ENCODE measurements at regions not wholly inside any gene's neighbourhood (a gene's known extent, or its start where the extent isn't known, plus 50 kb on each side); places are given as distances from the start of the nearest gene placed in this dataset.
"Not testable (repeated sequence)": the region's sequence is repeated elsewhere in the genome, so short reads cannot be mapped to it uniquely, and the experiment has no call there.

DNA sequence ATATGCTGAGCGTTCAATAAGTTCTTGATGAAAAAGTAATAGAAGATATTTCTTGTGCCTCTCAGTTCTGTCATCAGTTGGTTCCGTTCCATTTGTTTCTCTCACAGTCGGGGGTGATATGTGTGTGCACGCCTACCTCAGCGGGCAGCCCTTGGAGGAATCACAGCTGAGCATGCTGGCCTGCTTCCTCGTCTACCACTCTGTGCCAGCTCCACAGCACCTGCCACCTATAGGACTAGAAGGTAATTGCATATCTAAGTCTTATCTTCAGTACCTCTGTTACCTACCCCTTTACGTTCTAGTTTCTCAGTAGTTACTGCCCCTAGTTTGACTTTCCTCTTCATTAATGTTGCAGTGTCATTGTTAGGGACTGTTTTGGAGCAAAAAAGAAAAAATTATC, 171.7 kb upstream of the PLGLB1 start:
- in situ Hi-C loops (cut with HindIII; ENCODE audit: low sequenced_read_pairs); DNase-seq (ENCODE audit: low read depth); H3K4me3 ChIP-seq (ENCODE audit: low read depth, low read length): not testable (repeated sequence)

DNA sequence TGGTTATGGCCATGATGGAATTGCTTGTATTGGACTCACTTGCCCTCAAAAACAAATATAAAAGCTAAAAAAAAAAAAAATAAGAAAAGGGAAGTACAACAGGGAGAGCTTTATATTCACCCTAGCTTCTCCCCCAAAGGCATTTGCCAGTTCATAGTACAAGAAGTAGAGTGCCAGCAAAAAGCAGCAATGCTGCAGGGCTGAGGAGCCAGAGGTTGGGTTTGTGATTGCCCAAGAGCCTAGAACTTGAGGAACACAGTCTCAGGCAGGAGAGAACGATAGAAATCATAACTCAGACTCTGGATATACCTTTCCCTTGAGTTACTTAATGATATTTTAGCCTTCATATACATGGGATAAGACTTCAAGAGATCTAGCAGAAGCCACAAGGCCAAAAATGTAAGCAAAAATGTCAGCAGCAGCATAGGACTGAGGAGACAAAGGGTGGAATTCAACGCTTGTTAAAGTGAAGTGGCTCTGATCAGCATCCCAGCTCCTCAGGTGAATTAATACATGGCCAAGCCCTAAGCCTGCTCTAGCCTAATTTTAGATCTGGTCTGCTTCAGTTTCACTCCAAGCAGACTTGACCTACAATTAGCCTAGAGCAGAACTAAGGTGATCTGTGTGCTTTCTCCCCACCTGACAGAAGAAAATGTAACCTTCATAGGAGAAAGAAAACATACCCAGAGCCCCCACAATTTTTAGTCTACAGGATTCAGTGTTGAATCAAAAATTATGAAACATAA, 172.8 kb upstream of the PLGLB1 start:
- in situ Hi-C loops (cut with HindIII; ENCODE audit: low sequenced_read_pairs); DNase-seq (ENCODE audit: low read depth); H3K4me3 ChIP-seq (ENCODE audit: low read depth, low read length): not testable (repeated sequence)

DNA sequence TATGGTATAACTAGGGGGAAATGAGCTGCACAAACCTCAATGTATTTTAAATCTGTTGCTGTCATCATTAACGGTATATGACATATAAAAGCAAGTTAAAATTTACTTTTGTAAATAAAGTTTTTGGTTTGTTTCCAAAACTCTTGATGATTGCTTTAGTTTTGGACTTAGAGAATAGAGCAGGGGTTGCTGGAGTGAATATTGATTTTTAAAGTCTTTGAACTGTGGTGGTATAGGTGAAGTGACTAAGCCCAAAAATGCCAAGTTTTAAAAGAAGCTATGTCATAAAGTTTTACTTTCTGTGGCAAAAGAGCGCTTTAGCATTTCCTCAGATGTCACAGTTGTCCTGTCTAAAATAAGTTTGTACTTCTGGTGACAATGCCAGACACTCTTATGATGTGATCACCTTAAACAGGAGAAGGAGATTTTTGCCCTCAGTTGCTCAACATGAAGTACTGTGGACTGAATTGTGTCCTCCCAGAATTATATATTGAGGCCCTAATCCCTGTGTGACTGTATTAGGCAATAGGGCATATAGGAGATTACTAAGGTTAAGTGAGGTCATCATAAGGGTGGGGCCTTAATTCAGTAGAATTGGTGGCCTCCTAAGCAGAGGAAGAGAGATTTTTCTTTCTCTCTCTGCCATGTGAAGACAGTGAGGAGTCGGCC, 175.2 kb upstream of the PLGLB1 start:
- in situ Hi-C loops (cut with HindIII; ENCODE audit: low sequenced_read_pairs); H3K4me3 ChIP-seq (ENCODE audit: low read depth, low read length); DNase-seq (ENCODE audit: low read depth): not testable (repeated sequence)

DNA sequence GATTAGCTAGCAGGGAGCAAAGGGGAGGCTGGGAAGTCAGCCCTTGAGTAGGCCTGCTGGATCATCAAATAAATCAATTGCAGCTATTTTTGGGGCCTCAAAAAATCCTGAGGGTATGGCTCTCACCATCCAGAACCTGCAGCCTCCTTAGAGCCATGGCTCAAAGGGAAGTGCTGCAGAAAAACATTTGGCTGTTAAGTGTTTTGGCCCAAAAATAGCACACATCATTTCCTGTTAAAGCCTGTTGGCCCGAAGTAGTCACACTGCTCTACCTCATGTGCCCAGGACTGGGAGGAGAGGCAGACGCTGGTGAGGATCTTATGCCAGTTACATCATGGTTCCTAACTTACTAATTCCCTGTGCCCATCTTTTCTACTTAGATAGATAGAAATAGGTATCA, 176.8 kb upstream of the PLGLB1 start:
- DNase-seq (ENCODE audit: low read depth); H3K4me3 ChIP-seq (ENCODE audit: low read depth, low read length); in situ Hi-C loops (cut with HindIII; ENCODE audit: low sequenced_read_pairs): not testable (repeated sequence)

DNA sequence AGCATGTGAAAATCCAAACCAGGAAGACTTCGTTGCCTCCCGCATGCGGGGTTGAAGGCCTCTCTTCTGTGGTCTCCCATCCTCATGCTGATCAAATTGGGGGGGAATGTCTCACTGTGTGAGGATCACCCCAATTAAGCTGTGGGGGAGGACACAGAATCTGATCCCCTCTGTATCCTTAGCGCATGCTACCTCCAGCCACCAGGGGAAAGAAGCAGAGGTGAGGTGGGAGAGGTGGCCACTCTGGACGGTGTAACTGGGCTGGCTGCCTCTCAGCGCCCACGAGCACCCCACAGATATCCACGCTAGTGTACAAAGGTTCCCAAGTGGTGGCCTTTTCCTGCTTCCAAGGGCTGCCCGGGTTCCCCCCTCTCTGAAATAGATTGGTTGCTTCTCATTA, 177.6 kb upstream of the PLGLB1 start:
- H3K4me3 ChIP-seq (ENCODE audit: low read depth, low read length); DNase-seq (ENCODE audit: low read depth); in situ Hi-C loops (cut with HindIII; ENCODE audit: low sequenced_read_pairs): not testable (repeated sequence)

DNA sequence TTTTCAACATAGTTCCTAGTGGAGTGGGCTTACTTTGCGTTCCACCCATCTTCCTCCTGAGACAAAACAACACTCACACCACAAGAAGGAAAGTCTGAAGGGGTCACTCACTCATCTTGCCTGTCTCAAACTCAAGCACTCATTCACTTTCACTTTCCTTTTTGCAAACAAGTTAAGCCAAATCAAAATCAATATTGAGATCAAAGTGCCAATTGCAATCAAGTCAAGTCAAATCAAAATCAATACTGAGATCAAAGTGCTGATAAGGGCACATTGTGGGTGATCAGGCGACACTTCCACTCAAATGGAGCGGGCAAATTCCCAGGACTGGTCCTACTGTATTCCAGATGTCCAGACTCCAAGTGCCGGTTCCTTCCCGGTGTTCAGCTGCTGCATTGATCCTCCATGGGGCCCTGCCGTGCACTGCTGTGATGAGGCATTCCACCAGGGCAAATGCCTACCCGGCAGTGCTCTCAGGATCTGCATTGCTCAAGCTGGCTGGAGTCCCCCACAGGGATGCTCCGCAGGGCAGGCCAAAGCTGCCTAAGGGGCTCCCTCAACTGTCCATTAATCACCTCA, 183.0 kb upstream of the PLGLB1 start:
- in situ Hi-C loops (cut with HindIII; ENCODE audit: low sequenced_read_pairs); H3K4me3 ChIP-seq (ENCODE audit: low read depth, low read length); DNase-seq (ENCODE audit: low read depth): not testable (repeated sequence)

DNA sequence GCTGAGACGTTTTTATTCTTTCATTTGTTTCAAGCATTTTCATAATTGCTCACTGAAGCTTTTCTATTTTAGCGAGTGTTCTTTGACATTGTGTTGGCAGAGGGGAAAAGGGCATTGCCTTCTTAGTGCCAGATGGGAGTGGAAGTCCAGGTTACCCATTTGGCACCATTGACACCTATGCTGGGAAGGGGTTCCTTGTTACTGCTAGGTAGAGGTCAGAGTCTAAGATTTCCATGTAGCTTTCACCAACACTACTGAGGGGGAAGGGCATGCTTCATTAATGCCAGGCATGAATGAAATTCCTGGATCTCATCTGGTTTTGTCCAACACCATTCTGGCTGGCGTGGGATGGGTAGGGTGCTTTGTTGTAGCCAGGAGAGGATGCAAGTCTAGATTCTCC, 191.3 kb upstream of the PLGLB1 start:
- in situ Hi-C loops (cut with HindIII; ENCODE audit: low sequenced_read_pairs); H3K4me3 ChIP-seq (ENCODE audit: low read depth, low read length); DNase-seq (ENCODE audit: low read depth): not testable (repeated sequence)

DNA sequence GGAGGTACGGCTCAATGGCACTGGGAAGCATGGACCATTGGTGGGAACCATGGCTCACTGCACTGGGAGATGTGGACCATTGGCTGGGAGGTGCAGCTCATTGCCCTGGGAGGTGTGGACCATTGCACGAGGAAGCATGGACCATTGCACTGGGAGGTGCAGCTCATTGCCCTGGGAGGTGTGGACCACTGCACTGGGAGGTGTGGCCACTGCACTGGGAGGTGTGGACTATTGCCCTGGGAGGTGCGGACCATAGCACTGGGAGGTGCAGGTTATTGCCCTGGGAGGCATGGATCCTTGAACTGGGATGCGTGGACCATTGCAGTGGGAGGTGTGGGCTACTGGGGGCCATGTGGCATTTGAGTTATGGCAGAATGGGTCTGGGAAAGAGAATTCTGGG, 195.4 kb upstream of the PLGLB1 start:
- in situ Hi-C loops (cut with HindIII; ENCODE audit: low sequenced_read_pairs); DNase-seq (ENCODE audit: low read depth); H3K4me3 ChIP-seq (ENCODE audit: low read depth, low read length): not testable (repeated sequence)

DNA sequence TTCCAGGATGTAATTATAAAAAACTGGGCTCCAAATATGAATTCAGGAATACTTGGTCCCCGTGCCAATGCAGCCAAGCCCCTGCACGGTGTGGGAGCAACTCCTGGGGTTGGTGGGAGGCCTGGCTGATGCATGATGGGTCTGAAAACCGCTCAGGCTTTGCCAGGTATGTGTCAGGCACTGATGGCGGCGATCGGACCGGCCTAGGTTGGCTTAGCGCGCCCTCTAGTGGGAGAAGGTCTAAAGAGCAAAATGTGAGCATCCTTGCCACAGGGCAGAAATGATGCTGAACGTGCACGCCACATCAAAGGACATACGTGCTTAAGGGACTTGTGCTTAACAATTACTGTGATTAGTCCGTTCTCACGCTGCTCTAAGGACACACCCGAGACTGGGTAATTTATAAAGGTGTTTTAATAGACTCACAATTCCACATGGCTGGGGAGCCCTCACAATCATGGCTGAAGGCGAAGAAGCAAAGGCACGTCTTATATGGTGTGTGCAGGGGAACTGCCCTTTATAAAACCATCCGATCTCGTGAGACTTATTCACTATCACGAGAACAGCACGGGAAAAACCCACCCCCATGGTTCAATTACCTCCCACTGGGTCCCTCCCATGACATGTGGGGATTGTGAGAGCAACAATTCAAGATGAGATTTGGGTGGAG, 196.2 kb upstream of the PLGLB1 start:
- DNase-seq (ENCODE audit: low read depth); H3K4me3 ChIP-seq (ENCODE audit: low read depth, low read length); in situ Hi-C loops (cut with HindIII; ENCODE audit: low sequenced_read_pairs): not testable (repeated sequence)
- TF ChIP-seq, protein P1, sequence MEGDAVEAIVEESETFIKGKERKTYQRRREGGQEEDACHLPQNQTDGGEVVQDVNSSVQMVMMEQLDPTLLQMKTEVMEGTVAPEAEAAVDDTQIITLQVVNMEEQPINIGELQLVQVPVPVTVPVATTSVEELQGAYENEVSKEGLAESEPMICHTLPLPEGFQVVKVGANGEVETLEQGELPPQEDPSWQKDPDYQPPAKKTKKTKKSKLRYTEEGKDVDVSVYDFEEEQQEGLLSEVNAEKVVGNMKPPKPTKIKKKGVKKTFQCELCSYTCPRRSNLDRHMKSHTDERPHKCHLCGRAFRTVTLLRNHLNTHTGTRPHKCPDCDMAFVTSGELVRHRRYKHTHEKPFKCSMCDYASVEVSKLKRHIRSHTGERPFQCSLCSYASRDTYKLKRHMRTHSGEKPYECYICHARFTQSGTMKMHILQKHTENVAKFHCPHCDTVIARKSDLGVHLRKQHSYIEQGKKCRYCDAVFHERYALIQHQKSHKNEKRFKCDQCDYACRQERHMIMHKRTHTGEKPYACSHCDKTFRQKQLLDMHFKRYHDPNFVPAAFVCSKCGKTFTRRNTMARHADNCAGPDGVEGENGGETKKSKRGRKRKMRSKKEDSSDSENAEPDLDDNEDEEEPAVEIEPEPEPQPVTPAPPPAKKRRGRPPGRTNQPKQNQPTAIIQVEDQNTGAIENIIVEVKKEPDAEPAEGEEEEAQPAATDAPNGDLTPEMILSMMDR (IDR thresholded peaks at IDR 0.05; ENCODE audit: low read depth, low read length, missing control alignments), result peak; percentile 35

DNA sequence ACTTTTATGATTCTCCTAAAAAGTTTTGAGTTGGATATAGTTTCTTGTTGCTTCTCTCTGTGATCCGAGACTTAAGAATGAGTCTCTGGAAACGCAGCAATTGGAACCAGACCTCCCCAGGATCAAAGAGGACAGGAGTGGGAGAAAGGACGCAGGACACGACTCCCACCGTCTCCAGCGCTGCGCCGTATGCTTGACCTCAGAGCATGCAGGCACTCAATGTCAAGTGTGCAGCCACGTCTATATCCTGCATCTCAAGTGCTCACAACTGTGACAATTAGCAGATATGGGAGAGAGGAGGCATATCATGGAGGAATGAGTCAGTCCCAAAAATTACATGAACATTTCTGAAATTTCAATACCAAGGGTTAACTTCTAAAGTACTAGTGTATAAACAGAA, 199.0 kb upstream of the PLGLB1 start:
- H3K4me3 ChIP-seq (ENCODE audit: low read depth, low read length); in situ Hi-C loops (cut with HindIII; ENCODE audit: low sequenced_read_pairs); DNase-seq (ENCODE audit: low read depth): not testable (repeated sequence)

DNA sequence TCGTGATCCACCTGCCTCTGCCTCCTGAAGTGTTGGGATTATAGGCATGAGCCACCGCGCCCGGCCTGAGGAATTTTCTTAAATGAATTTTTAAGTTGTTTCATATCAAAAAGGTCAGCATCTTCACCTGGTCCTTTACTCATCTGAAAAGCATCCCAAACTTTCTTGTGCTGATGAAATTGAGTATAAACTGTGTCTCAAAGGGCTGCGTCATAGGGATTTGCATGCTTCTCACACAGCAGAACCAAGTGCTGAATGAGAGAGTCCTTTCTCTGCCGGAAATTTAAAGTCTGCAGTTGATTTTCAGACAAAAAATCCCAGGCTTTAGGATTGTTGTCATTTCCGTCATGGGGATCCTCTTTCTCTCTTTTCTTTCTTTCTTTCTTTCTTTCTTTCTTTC, 200.5 kb upstream of the PLGLB1 start:
- DNase-seq (ENCODE audit: low read depth); H3K4me3 ChIP-seq (ENCODE audit: low read depth, low read length); in situ Hi-C loops (cut with HindIII; ENCODE audit: low sequenced_read_pairs): not testable (repeated sequence)

DNA sequence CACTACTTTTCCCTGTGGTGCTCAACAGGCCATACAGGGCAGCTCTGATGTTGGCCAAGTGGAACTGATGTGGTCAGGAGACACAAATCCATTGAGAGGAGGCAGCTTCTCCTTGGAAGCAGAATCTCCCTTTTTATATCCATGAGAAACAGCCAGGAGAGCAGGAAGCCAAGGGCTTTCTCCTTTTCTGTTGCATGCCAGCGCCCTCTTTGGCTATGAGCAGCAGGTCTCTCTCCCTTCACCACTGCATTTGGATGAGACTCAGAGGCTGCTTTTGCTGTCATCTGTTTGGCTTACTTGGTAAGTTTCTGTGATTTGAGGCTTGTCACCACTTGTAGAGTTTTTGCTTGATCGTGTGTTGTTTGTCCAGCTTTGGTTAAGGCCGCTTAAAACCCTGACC, 202.2 kb upstream of the PLGLB1 start:
- in situ Hi-C loops (cut with HindIII; ENCODE audit: low sequenced_read_pairs); DNase-seq (ENCODE audit: low read depth); H3K4me3 ChIP-seq (ENCODE audit: low read depth, low read length): not testable (repeated sequence)
